AG10803 (cell line): ENCODE measurements at regions not wholly inside any gene's neighbourhood (a gene's known extent, or its start where the extent isn't known, plus 50 kb on each side); places are given as distances from the start of the nearest gene placed in this dataset.

Experiments used
- DNase-seq: peaks from one replicate; pipeline ENCODE4 v3.0.0; 2010; ENCODE audit warnings: low read depth
- H3K4me3 ChIP-seq: 2 replicates; pipeline ENCODE4 v1.5.1; 2011; ENCODE audit warnings: mild to moderate bottlenecking, low read length, control low read depth
- CTCF ChIP-seq: conservative IDR thresholded peaks from 2 replicates; pipeline ENCODE4 v1.5.1; 2011; ENCODE audit warnings: mild to moderate bottlenecking, low read length, control low read depth, inconsistent platforms

GRCh38 chr5:68378204-68378820 lies 162.8 kb downstream of the PIK3R1 start:
- no peak for TF ChIP-seq CTCF
- no peak overlapping the region for H3K4me3 ChIP-seq
- DNase-seq, result no peak

GRCh38 chr5:68379275-68380036 lies 163.9 kb downstream of the PIK3R1 start:
- H3K4me3 ChIP-seq, result no peak overlapping the region
- peak; percentile 65 for DNase-seq
- no peak for TF ChIP-seq CTCF

- no peak for DNase-seq
- H3K4me3 ChIP-seq, result no peak overlapping the region
- TF ChIP-seq CTCF, result no peak
Observed at GRCh38 chr5:68380078-68380477, 164.5 kb downstream of the PIK3R1 start.

- H3K4me3 ChIP-seq, result no peak overlapping the region
- no peak for TF ChIP-seq CTCF
- no peak for DNase-seq
Observed at GRCh38 chr5:68381060-68381459, 165.5 kb downstream of the PIK3R1 start.

GRCh38 chr5:68381909-68382308 lies 166.4 kb downstream of the PIK3R1 start:
- TF ChIP-seq CTCF, result no peak
- no peak for DNase-seq
- H3K4me3 ChIP-seq, result no peak overlapping the region

- TF ChIP-seq CTCF, result no peak
- no peak for DNase-seq
Observed at GRCh38 chr5:68382640-68383039, 167.1 kb downstream of the PIK3R1 start.

GRCh38 chr5:68383888-68384310 lies 168.3 kb downstream of the PIK3R1 start:
- no peak overlapping the region for H3K4me3 ChIP-seq
- DNase-seq, result no peak
- no peak for TF ChIP-seq CTCF

More at GRCh38 chr5:68382640-68383039, 167.1 kb downstream of the PIK3R1 start:
- H3K4me3 ChIP-seq, result no peak overlapping the region
